ENCODE measurements at regions not wholly inside any gene's neighbourhood (a gene's known extent, or its start where the extent isn't known, plus 50 kb on each side); places are given as distances from the start of the nearest gene placed in this dataset.

GRCh38 chr1:221884821-221885220, 142.9 kb upstream of the DUSP10 start:
- Histone ChIP-seq H3K27ac (no peak overlapping the region), H3K4me3 (no peak overlapping the region), H3K4me1 (peaks cover 18 to 22% of the 10 kb centered on the region in 2 donors), H3K9me3 (no peaks in the 10 kb centered on the region), H3K36me3 (no peaks in the 10 kb centered on the region), H3K27me3 (no peaks in the 10 kb centered on the region)
- TF ChIP-seq CTCF (IDR thresholded peaks at IDR 0.05 in 4 of 5, conservative IDR thresholded peaks at IDR 0.05 in 1 of 5), result no peak
- TF ChIP-seq POLR2A (IDR thresholded peaks at IDR 0.05), result no peak
- intact Hi-C loops (cut with DNase I; ENCODE audit: low total_unique reads), result loop anchor here (5.0 to 10.0 kb wide), 4 partner anchors 38 to 320 kb away; partner anchors contain the start of gene DUSP10
- ATAC-seq (no peak), DNase-seq (no peak)
- in situ Hi-C loops (cut with MboI; ENCODE audit: low sequenced_read_pairs in 4 of 4), result no loop called here

GRCh38 chr1:221881805-221882581, 140.1 kb upstream of the DUSP10 start:
- ATAC-seq (no peak), DNase-seq (no peak)
- no peaks in the 10 kb centered on the region for H3K36me3 ChIP-seq
- H3K27me3 ChIP-seq, result no peaks in the 10 kb centered on the region
- TF ChIP-seq CTCF (IDR thresholded peaks at IDR 0.05 in 4 of 5, conservative IDR thresholded peaks at IDR 0.05 in 1 of 5), result no peak
- TF ChIP-seq POLR2A (IDR thresholded peaks at IDR 0.05), result no peak
- intact Hi-C loops (cut with DNase I; ENCODE audit: low total_unique reads) (loop anchor here (10.0 kb wide), 1 partner anchor 317 kb away; no protein-coding TSS in a partner anchor), in situ Hi-C loops (cut with MboI; ENCODE audit: low sequenced_read_pairs in 4 of 4) (no loop called here)
- H3K9me3 ChIP-seq, result no peaks in the 10 kb centered on the region
- peaks cover 11 to 14% of the 10 kb centered on the region in 2 donors for H3K4me1 ChIP-seq
- no peak overlapping the region for H3K4me3 ChIP-seq
- no peak overlapping the region for H3K27ac ChIP-seq

GRCh38 chr1:221880182-221880581, 138.3 kb upstream of the DUSP10 start:
- intact Hi-C loops (cut with DNase I; ENCODE audit: low total_unique reads) (loop anchor here (10.0 kb wide), 1 partner anchor 315 kb away; no protein-coding TSS in a partner anchor), in situ Hi-C loops (cut with MboI; ENCODE audit: low sequenced_read_pairs in 4 of 4) (no loop called here)
- no peaks in the 10 kb centered on the region for H3K9me3 ChIP-seq
- no peak for TF ChIP-seq CTCF (IDR thresholded peaks at IDR 0.05 in 4 of 5, conservative IDR thresholded peaks at IDR 0.05 in 1 of 5)
- no peak for TF ChIP-seq POLR2A (IDR thresholded peaks at IDR 0.05)
- H3K4me1 ChIP-seq, result peaks cover 5 to 9% of the 10 kb centered on the region in 2 donors
- no peaks in the 10 kb centered on the region for H3K27me3 ChIP-seq
- H3K4me3 ChIP-seq, result no peak overlapping the region
- no peaks in the 10 kb centered on the region for H3K36me3 ChIP-seq
- DNase-seq (no peak), ATAC-seq (no peak)
- H3K27ac ChIP-seq, result no peak overlapping the region

GRCh38 chr1:221878134-221878533, 136.2 kb upstream of the DUSP10 start:
- Histone ChIP-seq H3K9me3 (no peaks in the 10 kb centered on the region), H3K27ac (no peak overlapping the region), H3K4me1 (no peaks in the 10 kb centered on the region), H3K4me3 (no peak overlapping the region), H3K27me3 (no peaks in the 10 kb centered on the region), H3K36me3 (no peaks in the 10 kb centered on the region)
- in situ Hi-C loops (cut with MboI; ENCODE audit: low sequenced_read_pairs in 4 of 4), result no loop called here
- TF ChIP-seq POLR2A (IDR thresholded peaks at IDR 0.05), result no peak
- TF ChIP-seq CTCF (IDR thresholded peaks at IDR 0.05 in 4 of 5, conservative IDR thresholded peaks at IDR 0.05 in 1 of 5), result no peak
- ATAC-seq (no peak), DNase-seq (no peak)
- intact Hi-C loops (cut with DNase I; ENCODE audit: low total_unique reads), result no loop called here
